HG02973 (cell line): ENCODE measurements at regions not wholly inside any gene's neighbourhood (a gene's known extent, or its start where the extent isn't known, plus 50 kb on each side); places are given as distances from the start of the nearest gene placed in this dataset.
"Not testable (repeated sequence)": the region's sequence is repeated elsewhere in the genome, so short reads cannot be mapped to it uniquely, and the experiment has no call there.

ENCODE experiments used
- ATAC-seq: cut with Tn5 transposase; IDR thresholded peaks from one replicate; pipeline ENCODE4 v1.9.1; 2021; ENCODE audit warnings: moderate library complexity; ENCODE audit not compliant: unreplicated experiment

DNA sequence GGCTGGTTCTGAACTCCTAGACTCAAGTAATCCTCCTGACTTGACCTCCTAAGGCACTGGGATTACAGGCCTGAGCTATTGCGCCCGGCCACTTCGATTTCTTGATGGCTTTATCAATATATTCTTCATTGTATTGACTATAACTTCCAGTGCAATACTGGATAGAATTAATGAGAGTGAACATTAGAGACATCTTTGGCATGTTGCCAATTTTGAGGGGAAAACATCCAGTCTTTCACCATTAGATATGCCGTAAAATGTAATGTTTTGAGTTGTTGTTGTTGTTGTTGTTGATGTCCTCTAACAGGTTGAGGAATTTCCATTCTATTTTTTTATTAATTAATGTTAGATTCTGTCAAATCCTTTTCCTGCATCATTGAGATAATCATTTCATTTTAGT is 578.9 kb downstream of the ZWINT start:
- ATAC-seq: no peak

GRCh38 chr10:55766212-55766611 is 594.8 kb downstream of the ZWINT start:
- no peak for ATAC-seq

DNA sequence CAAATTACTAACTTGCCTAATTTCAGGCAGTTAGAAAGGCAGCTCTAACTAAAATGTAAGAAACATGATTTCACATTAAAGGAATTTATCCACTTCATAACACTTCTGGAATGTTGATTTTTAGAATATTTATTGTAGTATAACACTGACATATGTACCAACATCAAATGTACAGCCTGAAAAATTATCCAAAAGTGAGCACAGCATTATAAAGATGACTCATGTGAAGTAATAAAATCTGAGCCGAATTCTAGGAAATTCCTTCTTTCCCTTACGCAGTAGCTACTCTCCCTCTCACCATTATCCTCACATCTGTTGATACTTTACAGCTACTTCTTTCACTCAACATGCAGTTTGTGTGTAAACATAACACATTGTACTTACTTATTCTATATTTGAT is 610.6 kb downstream of the ZWINT start:
- ATAC-seq: no peak

DNA sequence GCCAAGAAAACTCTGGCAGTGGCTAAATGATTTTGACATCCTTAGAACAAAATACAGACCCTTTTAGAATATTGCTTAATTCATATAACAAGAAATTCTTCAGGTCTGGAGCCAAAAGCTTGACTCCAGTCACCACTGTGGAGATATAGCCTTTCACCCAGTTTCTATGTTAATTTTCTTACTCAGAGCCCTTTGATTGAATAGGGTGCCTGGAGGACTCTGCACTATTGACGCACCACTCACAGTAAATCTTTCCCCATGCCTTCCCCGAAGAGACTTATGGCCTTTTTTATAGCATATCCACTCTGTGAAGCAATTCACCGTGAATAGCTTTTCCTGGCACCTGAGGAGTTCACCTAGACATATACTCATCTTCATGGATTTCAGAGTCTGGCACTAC is 613.8 kb downstream of the ZWINT start:
- no peak for ATAC-seq

DNA sequence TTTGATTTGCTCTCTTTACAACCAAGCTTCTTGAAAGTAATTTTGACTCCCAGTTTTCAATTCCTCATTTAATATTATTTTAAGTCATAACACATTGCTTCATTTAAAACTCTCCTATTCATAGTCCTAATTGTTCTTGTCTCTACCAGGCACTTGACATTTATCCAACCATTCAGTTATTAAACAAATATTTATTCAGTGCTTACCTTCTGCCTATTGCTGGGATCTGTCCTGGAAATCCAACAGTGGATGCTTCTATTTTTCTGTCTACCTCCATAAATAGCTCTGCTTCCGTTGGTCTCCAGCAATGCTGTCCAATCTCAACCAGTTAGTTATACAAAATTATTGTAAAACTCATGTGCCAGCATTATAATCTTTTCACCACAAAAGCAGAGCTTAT is 615.1 kb downstream of the ZWINT start:
- no peak for ATAC-seq

DNA sequence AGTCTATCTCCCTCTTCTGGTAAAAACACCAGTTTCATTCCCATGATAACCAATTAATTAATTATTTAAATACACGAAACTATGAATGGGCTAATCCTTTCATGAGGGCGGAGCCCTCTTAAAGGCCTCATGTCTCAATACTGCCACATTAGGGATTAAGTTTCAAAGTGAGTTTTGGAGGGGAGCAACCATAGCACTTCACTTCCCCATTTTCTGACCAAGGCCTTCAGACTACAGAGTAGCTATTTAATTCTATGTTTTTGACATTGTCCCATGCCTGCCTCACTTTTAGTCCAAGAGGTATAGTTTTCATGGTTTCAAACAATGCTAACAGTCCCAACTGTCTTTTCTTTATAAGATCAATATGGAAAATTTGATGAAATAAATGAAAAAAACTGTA is 618.6 kb downstream of the ZWINT start:
- no peak for ATAC-seq

GRCh38 chr10:55740767-55741166 is 620.3 kb downstream of the ZWINT start:
- ATAC-seq: peak; percentile 69

GRCh38 chr10:55740110-55740509 is 620.9 kb downstream of the ZWINT start:
- ATAC-seq: no peak

- no peak for ATAC-seq
Measured at GRCh38 chr10:55734112-55734511, 626.9 kb downstream of the ZWINT start.

DNA sequence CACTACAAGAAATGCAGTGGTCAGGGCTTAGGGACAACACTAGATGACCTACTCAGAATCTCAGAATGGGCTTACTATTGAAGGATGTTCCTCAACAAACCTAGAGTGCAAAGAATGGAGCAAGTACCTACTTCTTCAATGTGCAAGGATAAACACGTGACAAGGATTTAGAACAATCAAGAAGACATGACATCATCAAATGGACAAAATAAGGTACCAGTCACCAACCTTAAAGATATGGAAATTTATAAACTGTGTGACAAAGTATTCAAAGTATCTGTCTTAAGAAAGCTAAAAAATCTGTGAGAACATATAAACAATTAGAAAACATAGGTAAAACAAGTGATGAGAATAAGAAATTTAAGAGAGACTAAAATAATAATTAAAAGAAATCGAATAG is 656.1 kb downstream of the ZWINT start:
- ATAC-seq: no peak

- ATAC-seq: no peak
Measured at GRCh38 chr10:55668326-55668922, 692.6 kb downstream of the ZWINT start.

GRCh38 chr10:55653531-55653930 is 707.5 kb downstream of the ZWINT start:
- ATAC-seq: no peak

DNA sequence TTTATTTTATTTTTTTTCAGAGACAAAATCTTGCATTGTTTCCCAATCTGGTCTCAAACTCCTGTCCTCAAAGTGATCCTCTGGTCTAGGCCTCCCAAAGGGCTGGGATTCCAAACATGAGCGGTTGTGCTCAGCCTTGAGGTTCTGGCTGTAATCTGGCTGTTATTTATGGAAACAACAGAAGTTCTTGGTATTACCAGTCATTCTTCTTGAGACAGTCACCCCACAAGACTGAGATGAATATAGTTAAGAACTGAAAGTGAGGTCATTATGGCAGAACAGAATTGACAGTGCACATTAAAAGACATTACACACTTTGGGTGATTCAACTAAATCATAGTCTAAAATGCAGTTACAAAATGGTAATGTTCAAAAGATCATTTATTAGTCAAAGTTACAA is 719.5 kb downstream of the ZWINT start:
- no peak for ATAC-seq

DNA sequence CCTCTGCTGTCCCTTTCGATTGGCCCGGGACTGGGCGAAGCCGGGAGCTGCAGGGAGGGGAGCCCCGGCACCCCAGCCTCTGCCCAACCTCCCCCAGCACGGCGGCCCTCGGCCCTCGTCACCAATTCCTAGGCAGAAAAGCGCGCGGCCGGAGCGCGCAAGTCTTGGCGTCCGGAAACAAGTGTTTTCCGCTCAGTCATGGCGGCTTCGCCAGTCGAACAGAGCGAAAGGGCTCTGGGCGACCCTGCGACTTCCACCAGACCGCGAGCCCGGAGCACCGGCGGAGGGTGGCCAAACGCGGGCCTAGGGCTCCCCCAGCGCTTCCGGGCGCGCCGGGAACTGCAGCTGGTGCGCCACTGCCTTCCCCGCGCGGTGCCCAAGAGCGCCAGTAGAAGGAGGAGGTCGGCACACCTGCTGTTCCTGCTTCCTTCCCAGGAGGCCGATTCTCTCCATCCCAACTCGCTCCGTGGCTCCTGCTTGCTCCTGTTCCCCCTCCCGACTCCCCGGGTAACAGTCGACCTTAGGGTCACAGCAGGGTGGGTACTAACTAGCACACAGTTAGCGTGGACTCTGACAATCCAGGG is 729.9 kb downstream of the ZWINT start:
- ATAC-seq: peak; percentile 96

- no peak for ATAC-seq
Measured at GRCh38 chr10:55630491-55631056, 730.5 kb downstream of the ZWINT start.

DNA sequence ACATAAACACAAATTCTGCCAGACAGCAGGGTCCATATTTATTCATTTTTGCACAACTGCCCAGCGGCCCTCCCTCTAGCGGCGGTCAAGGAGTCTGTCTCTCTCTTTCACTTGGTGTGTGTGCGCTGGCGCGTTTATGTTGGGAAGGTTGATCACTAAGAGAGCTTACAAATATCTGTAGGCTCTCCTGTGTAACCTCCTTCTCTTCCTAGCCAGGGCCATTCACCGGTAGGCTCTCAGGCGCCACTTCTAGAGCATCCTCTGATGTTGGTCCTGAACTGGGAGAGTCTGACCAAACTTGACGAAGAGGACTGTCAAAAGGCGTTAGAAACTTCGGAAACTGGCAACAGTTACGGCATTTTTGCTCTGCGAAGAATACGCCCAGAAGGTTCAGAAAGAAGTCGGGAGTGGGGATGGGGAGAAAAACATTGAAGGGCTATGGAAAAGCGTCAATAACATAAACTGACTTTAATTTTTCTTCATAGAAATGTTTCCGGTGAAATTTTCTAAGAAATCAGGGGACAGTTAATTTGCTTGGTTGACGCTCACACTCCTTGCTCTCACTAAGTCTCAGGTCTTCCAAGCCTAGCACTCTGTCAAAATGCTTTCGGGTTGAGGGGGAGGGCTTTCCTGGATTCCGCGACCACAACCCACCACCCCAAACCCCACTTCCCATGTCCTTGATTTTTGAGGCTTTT is 731.1 kb downstream of the ZWINT start:
- ATAC-seq: peak; percentile 43

- ATAC-seq: no peak
Measured at GRCh38 chr10:55628260-55628701, 732.8 kb downstream of the ZWINT start.

GRCh38 chr10:55627501-55628051 is 733.5 kb downstream of the ZWINT start:
- ATAC-seq: no peak

DNA sequence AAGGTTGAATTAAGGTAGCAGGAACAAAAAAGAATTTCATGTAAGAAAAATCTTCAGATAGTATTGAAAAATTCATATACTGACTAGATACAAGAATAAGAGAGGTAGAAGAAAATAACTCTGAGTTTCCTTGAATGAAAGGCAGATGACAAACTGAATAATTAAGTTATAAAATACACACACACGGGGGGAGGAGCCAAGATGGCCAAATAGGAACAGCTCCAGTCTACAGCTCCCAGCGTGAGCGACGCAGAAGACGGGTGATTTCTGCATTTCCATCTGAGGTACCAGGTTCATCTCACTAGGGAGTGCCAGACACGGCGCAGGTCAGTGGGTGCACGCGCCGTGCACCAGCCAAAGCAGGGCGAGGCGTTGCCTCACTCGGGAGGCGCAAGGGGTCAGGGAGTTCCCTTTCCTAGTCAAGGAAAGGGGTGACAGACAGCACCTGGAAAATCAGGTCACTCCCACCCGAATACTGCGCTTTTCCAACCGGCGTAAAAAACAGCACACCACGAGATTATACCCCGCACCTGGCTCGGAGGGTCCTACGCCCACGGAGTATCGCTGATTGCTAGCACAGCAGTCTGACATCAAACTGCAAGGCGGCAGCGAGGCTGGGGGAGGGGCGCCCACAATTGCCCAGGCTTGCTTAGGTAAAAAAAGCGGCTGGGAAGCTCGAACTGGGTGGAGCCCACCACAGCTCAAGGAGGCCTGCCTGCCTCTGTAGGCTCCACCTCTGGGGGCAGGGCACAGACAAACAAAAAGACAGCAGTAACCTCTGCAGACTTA is 759.2 kb downstream of the ZWINT start:
- not testable (repeated sequence) for ATAC-seq

DNA sequence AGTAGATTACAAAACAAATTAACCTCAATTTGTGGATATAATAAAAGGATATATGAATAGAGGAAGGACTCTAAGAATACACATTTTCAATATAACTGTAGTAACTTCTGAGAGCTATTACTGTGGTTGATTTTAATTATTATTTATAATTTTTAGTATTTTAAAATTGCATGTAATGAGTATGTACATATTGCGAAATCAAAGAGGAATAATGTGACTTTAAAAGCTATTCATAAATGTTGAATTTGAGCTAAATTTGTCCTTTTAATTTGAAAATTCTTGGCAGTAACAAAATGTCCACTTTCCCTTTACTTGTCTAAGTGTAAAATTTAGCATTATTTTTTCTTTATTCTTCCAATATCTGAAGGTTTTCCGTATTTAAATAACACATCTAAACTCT is 750.6 kb upstream of the PCDH15 start:
- ATAC-seq: no peak

GRCh38 chr10:55550236-55550635 is 749.2 kb upstream of the PCDH15 start:
- ATAC-seq: no peak
